HCT116 (cell line): ENCODE measurements at regions not wholly inside any gene's neighbourhood (a gene's known extent, or its start where the extent isn't known, plus 50 kb on each side); places are given as distances from the start of the nearest gene placed in this dataset.

Experiments
- ATAC-seq: fragments of 200-7000 bp; cut with Tn5 transposase; 2 replicates; pipeline ENCODE4 v1.9.1; 2020; ENCODE audit warnings: mild to moderate bottlenecking, moderate library complexity
- BruUV-seq: library from RNA; stranded (reverse); fragments of 400-500 nt; replicated peaks from 2 replicates; lab custom pipeline; 2021; lab: Mats Ljungman, UMichigan
- CTCF ChIA-PET: fragments of 300-600 bp; sonication (Branson Sonifier 250); formaldehyde crosslinking; loops from one replicate; lab custom pipeline; 2021; ENCODE audit warnings: antibody characterized with exemption; lab: Charles Lee
- POLR2A ChIA-PET: fragments of 300-600, 350-600 bp; sonication (Branson Sonifier 250); formaldehyde crosslinking; loops from one replicate; lab custom pipeline; 2021; ENCODE audit warnings: antibody characterized with exemption; lab: Charles Lee
- RAD21 ChIA-PET, 2 experiments: fragments of 300-600 bp; sonication (Branson Sonifier 250); formaldehyde crosslinking; loops; one replicate each; lab custom pipeline; 2023; ENCODE audit warnings: low total read pairs in 2 of 2; ENCODE audit not compliant: uncharacterized antibody in 2 of 2, unreplicated experiment in 2 of 2, low non-redundant PET in 1 of 2; lab: Charles Lee
- DNase-seq: peaks from one replicate; pipeline ENCODE4 v3.0.0-alpha.2; 2010; ENCODE audit warnings: low read depth, low spot score
- H2AFZ ChIP-seq: fragments of 200-600 bp; shearing (Covaris generic), sonication (generic); 2 replicates; pipeline ENCODE4 v1.6.1; 2017; ENCODE audit warnings: low read depth, mixed run types, mixed read lengths, antibody characterized with exemption, low read length; ENCODE audit not compliant: poor library complexity, severe bottlenecking
- H3K27ac ChIP-seq: 2 replicates; pipeline ENCODE4 v1.5.1; 2012; ENCODE audit warnings: low read depth, low read length
- H3K27me3 ChIP-seq: fragments of 200-600 bp; sonication (generic); 2 replicates; pipeline ENCODE4 v1.6.1; 2016; ENCODE audit warnings: mixed run types, low read length, mixed read lengths; ENCODE audit not compliant: insufficient read depth
- H3K36me3 ChIP-seq, 2 experiments: fragments of 200-500 bp in 1 of 2; fragments of 200-600 bp in 1 of 2; sonication (Bioruptor generic) in 1 of 2; sonication (generic) in 1 of 2; 2 replicates each; pipeline versions ENCODE4 v1.5.1 to v1.6.1; 2014 to 2016; ENCODE audit warnings: low read length in 2 of 2, inconsistent platforms in 1 of 2, mixed read lengths in 1 of 2, mixed run types in 1 of 2; ENCODE audit not compliant: insufficient read depth in 2 of 2, control insufficient read depth in 1 of 2
- H3K4me1 ChIP-seq, 2 experiments: fragments of 200-600 bp in 1 of 2; sonication (generic) in 1 of 2; 2 replicates each; pipeline versions ENCODE4 v1.5.1 to v1.6.1; 2012 to 2017; ENCODE audit warnings: low read length in 2 of 2, inconsistent platforms in 1 of 2, mild to moderate bottlenecking in 1 of 2, mixed read lengths in 1 of 2, mixed run types in 1 of 2, moderate library complexity in 1 of 2; ENCODE audit not compliant: insufficient read depth in 2 of 2, control insufficient read depth in 1 of 2
- H3K4me2 ChIP-seq: fragments of 200-600 bp; sonication (generic); 2 replicates; pipeline ENCODE4 v1.6.1; 2017; ENCODE audit warnings: mixed run types, low read length, mixed read lengths
- H3K4me3 ChIP-seq, 2 experiments: fragments of 200-600 bp in 1 of 2; sonication (generic) in 1 of 2; replicated peaks in 1 of 2; 2 replicates each; pipeline ENCODE4 v1.5.1; 2011 to 2016; ENCODE audit warnings: low read length in 2 of 2, control low read depth in 1 of 2, low read depth in 1 of 2, mild to moderate bottlenecking in 1 of 2, mixed read lengths in 1 of 2, mixed run types in 1 of 2
- H3K79me2 ChIP-seq: fragments of 200-600 bp; sonication (generic); 2 replicates; pipeline ENCODE4 v1.6.1; 2017; ENCODE audit warnings: mild to moderate bottlenecking, mixed run types, low read length, moderate library complexity, mixed read lengths; ENCODE audit not compliant: insufficient read depth
- H3K9ac ChIP-seq: fragments of 200-600 bp; sonication (generic); 2 replicates; pipeline ENCODE4 v1.6.1; 2016; ENCODE audit warnings: low read length, mixed read lengths
- H3K9me2 ChIP-seq: fragments of 200-600 bp; sonication (generic), shearing (Covaris generic); 2 replicates; pipeline ENCODE4 v1.6.1; 2017; ENCODE audit warnings: mixed run types, mild to moderate bottlenecking, moderate library complexity; ENCODE audit not compliant: insufficient read depth
- H3K9me3 ChIP-seq, 2 experiments: fragments of 200-500 bp in 1 of 2; fragments of 200-600 bp in 1 of 2; sonication (Bioruptor generic) in 1 of 2; sonication (generic) in 1 of 2; 2 replicates each; pipeline ENCODE4 v1.6.1; 2014 to 2017; ENCODE audit warnings: low read length in 2 of 2, mixed read lengths in 2 of 2, inconsistent platforms in 1 of 2, low read depth in 1 of 2, mild to moderate bottlenecking in 1 of 2, mixed run types in 1 of 2, moderate library complexity in 1 of 2; ENCODE audit not compliant: control insufficient read depth in 1 of 2, insufficient read depth in 1 of 2
- H4K20me1 ChIP-seq: fragments of 200-600 bp; sonication (generic), shearing (Covaris generic); 2 replicates; pipeline ENCODE4 v1.6.1; 2017; ENCODE audit warnings: mixed run types, mild to moderate bottlenecking, moderate library complexity; ENCODE audit not compliant: insufficient read depth
- CTCF ChIP-seq, 3 experiments: fragments of 200-600 bp in 1 of 3; sonication (generic) in 1 of 3; IDR thresholded peaks in 2 of 3; conservative IDR thresholded peaks in 1 of 3; 2 replicates each; pipeline ENCODE4 v1.5.1; 2012 to 2017; ENCODE audit warnings: low read depth in 2 of 3, low read length in 2 of 3, antibody characterized with exemption in 1 of 3, borderline replicate concordance in 1 of 3, control low read depth in 1 of 3, mild to moderate bottlenecking in 1 of 3, mixed read lengths in 1 of 3, mixed run types in 1 of 3, moderate library complexity in 1 of 3; ENCODE audit not compliant: insufficient read depth in 1 of 3
- EGR1 ChIP-seq: IDR thresholded peaks from 2 replicates; pipeline ENCODE4 v1.6.1; 2012; ENCODE audit warnings: low read depth
- EZH2phosphoT487 ChIP-seq: fragments of 200-600 bp; IDR thresholded peaks from 2 replicates; pipeline ENCODE4 v1.6.1; 2018; ENCODE audit warnings: antibody characterized with exemption, borderline replicate concordance
- MAX ChIP-seq: IDR thresholded peaks from 2 replicates; pipeline ENCODE4 v1.6.1; 2012
- POLR2A ChIP-seq: IDR thresholded peaks from 2 replicates; pipeline ENCODE4 v1.7.0; 2011; ENCODE audit warnings: borderline replicate concordance; ENCODE audit not compliant: insufficient read depth, insufficient read length; ENCODE audit errors: extremely low read depth
- POLR2AphosphoS5 ChIP-seq: IDR thresholded peaks from 2 replicates; pipeline ENCODE4 v1.6.1; 2011; ENCODE audit warnings: mild to moderate bottlenecking, low read depth, low read length, moderate library complexity
- SIN3A ChIP-seq: IDR thresholded peaks from 2 replicates; pipeline ENCODE4 v1.6.1; 2012; ENCODE audit warnings: low read depth
- SP1 ChIP-seq: IDR thresholded peaks from 2 replicates; pipeline ENCODE4 v1.6.1; 2012; ENCODE audit warnings: low read depth
- SRF ChIP-seq: IDR thresholded peaks from 2 replicates; pipeline ENCODE4 v1.6.1; 2012; ENCODE audit warnings: low read depth
- ZBTB33 ChIP-seq: IDR thresholded peaks from 2 replicates; pipeline ENCODE4 v1.6.1; 2011; ENCODE audit warnings: mild to moderate bottlenecking, low read length, moderate library complexity; ENCODE audit not compliant: insufficient replicate concordance; ENCODE audit errors: extremely low read depth
- ZFX ChIP-seq: fragments of 450-650 bp; IDR thresholded peaks from 2 replicates; pipeline ENCODE4 v1.6.1; 2017
- intact Hi-C: fragments of 100-400 bp; cut with micrococcal nuclease; formaldehyde crosslinking; loops from 2 replicates; pipeline ENCODE4 v1.10.0; 2022

GRCh38 chr1:147842578-147842977, 60.0 kb upstream of the GJA8 start:
- H3K4me1 ChIP-seq = no peaks in the 10 kb centered on the region
- no peaks in the 10 kb centered on the region for H4K20me1 ChIP-seq
- no TSS peak for BruUV-seq
- TF ChIP-seq POLR2AphosphoS5 = no peak
- no peak for TF ChIP-seq SRF
- no peak for TF ChIP-seq POLR2A
- no peak for TF ChIP-seq MAX
- TF ChIP-seq SIN3A = no peak
- no peak for TF ChIP-seq EZH2phosphoT487
- no peak for TF ChIP-seq SP1
- H3K9ac ChIP-seq = no peak overlapping the region
- no peaks in the 10 kb centered on the region for H3K27me3 ChIP-seq
- ChIA-PET RAD21 (no interaction called here), CTCF (no interaction called here), POLR2A (no interaction called here)
- H2AFZ ChIP-seq = no peak overlapping the region
- no peak overlapping the region for H3K27ac ChIP-seq
- ATAC-seq = no peak
- H3K79me2 ChIP-seq = no peaks in the 10 kb centered on the region
- no peak overlapping the region for H3K4me3 ChIP-seq
- H3K36me3 ChIP-seq = no peaks in the 10 kb centered on the region
- intact Hi-C loops = no loop called here
- no peaks in the 10 kb centered on the region for H3K9me2 ChIP-seq
- no peak for DNase-seq
- no peak overlapping the region for H3K4me2 ChIP-seq
- H3K9me3 ChIP-seq = no peaks in the 10 kb centered on the region

- POLR2A ChIA-PET = no interaction called here
- intact Hi-C loops = no loop called here
- no peaks in the 10 kb centered on the region for H3K27me3 ChIP-seq
- CTCF ChIA-PET = no interaction called here
- no peaks in the 10 kb centered on the region for H3K79me2 ChIP-seq
- no peaks in the 10 kb centered on the region for H3K36me3 ChIP-seq
- no peak for ATAC-seq
- TF ChIP-seq POLR2AphosphoS5 (no peak), CTCF (IDR thresholded peaks at IDR 0.05 in 2 of 3, conservative IDR thresholded peaks at IDR 0.05 in 1 of 3; ENCODE audit: borderline replicate concordance in 1 of 3, insufficient read depth in 1 of 3, low read depth in 2 of 3, low read length in 2 of 3) (no peak), EZH2phosphoT487 (no peak), ZBTB33 (no peak), EGR1 (no peak), SIN3A (no peak), POLR2A (no peak), ZFX (no peak)
- TF ChIP-seq, all 23 proteins: peak for 0
- no TSS peak for BruUV-seq
- Histone ChIP-seq H3K27ac (no peak overlapping the region), H3K4me1 (no peaks in the 10 kb centered on the region), H3K9ac (no peak overlapping the region), H3K4me2 (no peak overlapping the region), H3K9me3 (no peaks in the 10 kb centered on the region), H2AFZ (no peak overlapping the region), H3K4me3 (no peak overlapping the region), H4K20me1 (no peaks in the 10 kb centered on the region), H3K9me2 (no peaks in the 10 kb centered on the region)
- RAD21 ChIA-PET = no interaction called here
- DNase-seq = no peak
Observed at GRCh38 chr1:147843486-147843885, 59.1 kb upstream of the GJA8 start.
